Spleen (tissue), 7 donors: ENCODE measurements at regions not wholly inside any gene's neighbourhood (a gene's known extent, or its start where the extent isn't known, plus 50 kb on each side); places are given as distances from the start of the nearest gene placed in this dataset.

Experiments used
- POLR2A ChIP-seq, 3 donors: fragments of 450-650 bp; IDR thresholded peaks; one replicate each; pipeline ENCODE4 v1.5.1; 2017; ENCODE audit warnings: antibody characterized with exemption in 3 of 3, mild to moderate bottlenecking in 1 of 3
- POLR2AphosphoS5 ChIP-seq, 3 donors: sonication (generic); formaldehyde crosslinking; IDR thresholded peaks; one replicate each; pipeline ENCODE4 v1.5.1; 2017; ENCODE audit warnings: antibody characterized with exemption in 3 of 3
- TF ChIP-seq, protein P1 (sequence below), 11 experiments: fragments of 200-600 bp in 7 of 11; fragments of 450-650 bp in 4 of 11; sonication (generic) in 4 of 11; IDR thresholded peaks in 8 of 11; conservative IDR thresholded peaks in 3 of 11; 1 replicate in 7 of 11; 2 replicates in 4 of 11; pipeline versions ENCODE4 v1.4.0 to v1.8.0; 2016 to 2021; ENCODE audit warnings: antibody characterized with exemption in 11 of 11, inconsistent platforms in 4 of 11, mild to moderate bottlenecking in 1 of 11
- donor health status: DM: no; HTN: no; CAD: no; lungs with moderate emphysema.
- donor health status: DM: no; HTN: no; CAD: no.
- donor health status: DM: no; HTN: no; CAD: no.

GRCh38 chr3:21876782-21877181 lies 125.8 kb upstream of the ZNF385D start:
- TF ChIP-seq POLR2A (IDR thresholded peaks at IDR 0.05) (no peak), POLR2AphosphoS5 (IDR thresholded peaks at IDR 0.05) (no peak)
- TF ChIP-seq, protein P1, sequence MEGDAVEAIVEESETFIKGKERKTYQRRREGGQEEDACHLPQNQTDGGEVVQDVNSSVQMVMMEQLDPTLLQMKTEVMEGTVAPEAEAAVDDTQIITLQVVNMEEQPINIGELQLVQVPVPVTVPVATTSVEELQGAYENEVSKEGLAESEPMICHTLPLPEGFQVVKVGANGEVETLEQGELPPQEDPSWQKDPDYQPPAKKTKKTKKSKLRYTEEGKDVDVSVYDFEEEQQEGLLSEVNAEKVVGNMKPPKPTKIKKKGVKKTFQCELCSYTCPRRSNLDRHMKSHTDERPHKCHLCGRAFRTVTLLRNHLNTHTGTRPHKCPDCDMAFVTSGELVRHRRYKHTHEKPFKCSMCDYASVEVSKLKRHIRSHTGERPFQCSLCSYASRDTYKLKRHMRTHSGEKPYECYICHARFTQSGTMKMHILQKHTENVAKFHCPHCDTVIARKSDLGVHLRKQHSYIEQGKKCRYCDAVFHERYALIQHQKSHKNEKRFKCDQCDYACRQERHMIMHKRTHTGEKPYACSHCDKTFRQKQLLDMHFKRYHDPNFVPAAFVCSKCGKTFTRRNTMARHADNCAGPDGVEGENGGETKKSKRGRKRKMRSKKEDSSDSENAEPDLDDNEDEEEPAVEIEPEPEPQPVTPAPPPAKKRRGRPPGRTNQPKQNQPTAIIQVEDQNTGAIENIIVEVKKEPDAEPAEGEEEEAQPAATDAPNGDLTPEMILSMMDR (IDR thresholded peaks at IDR 0.05 in 8 of 11, conservative IDR thresholded peaks at IDR 0.05 in 3 of 11) = no peak
